ENCODE measurements at regions not wholly inside any gene's neighbourhood (a gene's known extent, or its start where the extent isn't known, plus 50 kb on each side); places are given as distances from the start of the nearest gene placed in this dataset.

DNA sequence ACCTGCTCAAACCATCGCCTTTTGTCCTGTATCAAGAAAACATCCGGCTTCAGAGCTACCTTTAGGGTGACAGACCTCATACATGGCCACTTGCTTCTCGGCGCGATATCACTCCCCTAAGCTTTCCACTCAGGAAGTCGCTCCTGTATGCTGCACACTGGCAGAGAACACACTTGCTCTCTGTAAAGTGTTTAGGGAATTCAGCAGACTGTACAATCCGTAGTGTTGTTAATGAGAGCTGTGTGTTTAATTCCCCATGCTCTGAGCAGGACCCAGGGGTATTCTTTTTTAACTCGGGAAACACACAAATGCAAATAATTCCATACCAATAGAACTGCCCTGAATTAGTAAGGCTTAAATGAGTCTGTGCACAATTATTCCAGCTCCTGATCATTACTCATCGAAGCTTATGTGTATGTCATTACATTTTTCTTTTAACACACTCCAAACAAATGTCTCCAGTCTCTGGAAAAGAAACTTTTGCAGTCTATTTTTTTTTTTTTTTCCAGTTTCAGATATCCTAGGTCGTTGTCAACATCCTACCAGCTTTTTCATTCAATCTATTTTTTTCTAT, 338.7 kb upstream of the ARID1B start:
- peak; percentile 28 for DNase-seq

DNA sequence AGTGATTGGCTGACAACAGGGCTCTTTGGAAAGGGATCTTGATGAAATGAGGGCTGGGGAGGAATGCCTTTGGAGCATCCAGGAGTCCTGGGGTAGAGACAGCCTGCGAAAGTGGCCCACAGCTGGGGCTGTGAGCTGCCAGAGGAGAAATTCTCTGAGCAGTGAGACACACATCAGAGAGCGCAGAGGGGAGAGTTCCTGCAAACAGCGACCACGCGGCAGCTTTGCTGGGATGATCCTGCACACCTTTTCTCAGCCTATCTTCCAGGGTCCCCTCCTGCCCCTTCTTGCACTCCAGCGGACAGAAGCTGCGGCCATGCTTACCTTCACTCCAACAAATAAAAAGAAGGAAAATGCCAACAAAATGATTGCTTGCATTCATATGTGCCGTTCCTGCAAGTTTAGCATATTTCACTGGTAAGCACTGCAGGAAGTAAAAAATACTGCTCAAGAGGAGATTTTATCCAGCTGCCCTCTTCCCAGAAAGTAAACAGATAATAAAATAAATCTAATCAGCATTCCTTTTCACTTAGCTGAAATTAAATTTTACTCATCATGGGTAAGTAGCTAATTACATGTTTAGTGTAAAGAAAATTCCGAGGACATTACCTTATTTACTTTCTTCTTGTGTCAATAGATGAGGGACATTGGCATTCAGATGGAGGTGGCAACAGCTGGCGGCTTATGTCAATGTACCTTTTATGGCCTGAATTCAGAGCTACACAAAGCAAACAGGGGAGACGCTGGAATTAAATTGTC, 339.9 kb upstream of the ARID1B start:
- no peak for DNase-seq

DNA sequence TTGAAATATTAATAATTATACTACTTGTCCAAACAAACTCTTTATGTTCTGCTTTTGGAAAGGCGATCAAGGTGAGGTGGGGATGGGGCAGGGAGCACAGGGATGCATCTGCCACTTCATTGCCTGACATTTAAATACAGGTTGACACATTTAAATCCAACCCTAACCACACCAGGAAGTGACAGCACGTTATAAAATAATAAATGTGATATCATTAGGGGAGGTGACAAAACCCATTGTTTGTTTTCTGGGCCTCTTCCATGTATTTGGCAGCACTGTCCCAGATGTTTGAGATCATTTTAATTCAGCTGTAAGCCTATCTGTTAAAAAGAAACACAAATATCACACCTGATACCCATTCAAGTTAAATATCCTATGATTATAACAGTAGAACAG, 342.4 kb upstream of the ARID1B start:
- no peak for DNase-seq

DNA sequence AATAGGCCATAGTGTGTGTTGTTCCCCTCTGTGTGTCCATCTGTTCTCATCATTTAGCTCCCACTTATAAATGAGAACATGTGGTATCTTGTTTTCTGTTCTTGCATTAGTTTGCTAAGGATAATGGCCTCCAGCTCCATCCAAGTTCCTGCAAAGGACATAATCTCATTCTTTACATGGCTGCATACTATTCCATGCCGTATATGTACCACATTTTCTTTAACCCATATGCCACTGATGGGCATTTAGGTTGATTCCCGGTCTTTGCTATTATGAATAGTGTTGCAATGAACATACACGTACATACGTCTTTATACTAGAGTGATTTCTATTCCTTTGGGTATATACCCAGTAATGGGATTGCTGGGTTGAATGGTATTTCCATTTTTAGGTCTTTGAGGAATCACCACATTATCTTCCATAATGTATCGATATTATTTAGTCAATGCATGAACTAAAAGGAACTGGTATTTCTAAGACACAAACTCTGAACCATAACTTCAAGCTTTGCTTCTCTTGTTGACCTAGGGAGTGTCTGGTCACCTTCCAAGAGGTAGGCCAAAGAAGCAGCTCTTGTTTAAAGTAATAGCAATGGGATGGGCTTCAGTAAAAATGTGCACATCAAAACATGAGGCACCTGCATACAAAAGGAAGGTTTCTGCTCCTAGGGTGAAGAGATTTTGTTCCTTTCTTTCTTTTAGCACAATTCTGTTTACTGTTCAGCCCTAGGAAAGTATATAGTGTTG, 343.0 kb upstream of the ARID1B start:
- no peak for DNase-seq

DNA sequence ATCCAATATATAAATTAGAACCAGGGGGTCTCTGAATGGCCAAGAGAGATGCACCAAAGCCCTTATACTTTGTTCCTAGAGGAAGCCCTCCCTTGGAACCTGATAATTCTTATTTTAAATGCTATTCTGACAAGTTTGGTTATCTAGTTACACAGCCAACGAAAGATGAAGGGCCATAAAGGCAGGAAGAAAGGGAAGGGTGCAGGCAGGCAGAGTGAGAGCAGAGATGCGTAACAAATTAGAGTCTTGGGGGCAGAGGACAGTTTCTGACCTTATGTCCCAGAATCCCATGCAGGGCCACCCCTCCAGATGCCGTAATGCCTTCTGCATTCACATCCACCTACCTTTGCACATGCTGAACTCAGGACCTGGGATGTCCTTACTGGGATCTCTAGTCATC, 344.6 kb upstream of the ARID1B start:
- DNase-seq = no peak

DNA sequence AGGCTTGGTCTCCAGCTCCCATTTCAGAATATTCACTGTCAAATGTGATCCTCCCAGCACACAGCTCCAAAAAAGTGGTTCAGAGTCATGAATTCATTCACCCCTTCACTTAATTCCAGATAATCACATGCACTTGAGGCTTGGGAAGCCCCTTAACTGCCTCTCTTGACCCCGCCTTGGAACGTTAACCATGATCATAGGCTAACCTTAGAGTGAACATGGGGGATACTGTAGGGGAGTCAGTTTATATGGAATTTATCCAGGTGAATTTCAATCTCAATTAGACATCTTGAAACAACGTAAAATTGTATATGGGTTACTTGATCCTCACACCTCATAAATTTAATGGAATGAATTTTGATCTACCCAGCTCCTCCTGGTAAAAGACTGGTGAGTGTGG, 346.8 kb upstream of the ARID1B start:
- DNase-seq = no peak

DNA sequence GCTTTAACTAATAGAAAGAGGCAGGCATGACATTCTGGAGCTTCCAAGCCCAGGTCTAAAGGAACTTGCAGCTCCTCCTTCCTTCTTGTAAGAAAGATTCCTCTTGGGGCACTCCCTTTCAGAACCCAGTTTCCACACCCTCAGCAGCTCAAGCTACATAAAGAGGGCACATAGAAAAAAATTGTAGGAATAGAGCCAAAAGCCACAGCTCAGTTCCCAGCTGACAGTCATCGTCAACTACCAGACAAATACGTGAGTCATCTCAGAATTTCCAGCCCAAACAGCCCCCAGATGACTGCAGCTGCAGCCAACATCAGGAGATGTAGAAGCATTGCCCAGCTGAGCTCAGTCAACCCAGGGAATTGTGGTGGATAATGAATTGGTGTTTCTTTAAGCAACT, 349.8 kb upstream of the ARID1B start:
- peak; percentile 98 for DNase-seq

DNA sequence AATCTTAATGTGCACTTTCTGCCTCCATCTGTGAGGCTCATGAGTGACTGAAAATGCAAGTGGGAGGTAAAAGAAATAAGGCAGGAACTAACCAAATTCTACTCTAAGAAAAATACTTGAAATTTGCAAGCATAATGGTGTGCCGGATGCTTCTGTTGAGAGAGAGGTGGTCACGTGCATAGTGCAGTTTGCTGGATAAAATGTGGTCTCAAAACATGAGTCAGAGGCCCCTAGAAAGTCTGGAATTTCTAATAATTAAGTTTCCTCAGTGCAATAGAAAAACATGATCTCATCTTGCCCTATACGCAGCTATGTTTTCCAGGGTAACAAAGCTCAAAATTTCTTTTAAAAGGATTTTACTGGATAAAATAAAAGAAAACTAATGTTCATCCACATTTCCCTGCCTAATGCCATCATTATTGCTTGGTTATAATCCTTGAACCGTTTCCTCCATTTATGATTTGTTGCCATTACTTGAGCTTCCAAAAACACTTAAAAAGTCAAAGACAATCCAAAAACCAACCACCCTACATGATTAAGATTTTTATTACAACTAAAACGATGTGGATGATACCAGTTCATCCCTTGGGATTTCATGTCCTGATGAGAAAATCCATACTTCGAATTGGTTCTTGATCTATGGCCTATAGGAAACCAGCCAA, 351.7 kb upstream of the ARID1B start:
- peak; percentile 98 for DNase-seq

DNA sequence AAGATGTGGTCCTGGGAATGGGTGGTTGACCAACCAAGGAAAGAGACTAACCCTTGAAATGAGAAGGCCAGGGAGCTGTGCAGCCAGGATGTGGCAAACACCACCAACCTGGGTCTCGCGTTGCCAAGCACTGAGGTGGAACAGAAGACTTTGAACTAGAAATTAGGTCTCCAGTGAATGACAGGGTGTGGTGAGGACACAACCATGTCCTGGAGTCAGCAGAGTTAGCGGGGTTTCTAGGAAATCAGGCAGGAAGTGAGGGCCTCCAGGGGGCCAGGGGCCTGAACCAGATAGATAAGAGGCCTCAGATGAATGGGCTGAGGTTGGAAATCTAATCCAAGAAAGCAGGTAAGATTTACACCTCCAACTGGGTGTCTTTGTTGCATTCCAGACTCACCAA, 353.3 kb upstream of the ARID1B start:
- DNase-seq = no peak

DNA sequence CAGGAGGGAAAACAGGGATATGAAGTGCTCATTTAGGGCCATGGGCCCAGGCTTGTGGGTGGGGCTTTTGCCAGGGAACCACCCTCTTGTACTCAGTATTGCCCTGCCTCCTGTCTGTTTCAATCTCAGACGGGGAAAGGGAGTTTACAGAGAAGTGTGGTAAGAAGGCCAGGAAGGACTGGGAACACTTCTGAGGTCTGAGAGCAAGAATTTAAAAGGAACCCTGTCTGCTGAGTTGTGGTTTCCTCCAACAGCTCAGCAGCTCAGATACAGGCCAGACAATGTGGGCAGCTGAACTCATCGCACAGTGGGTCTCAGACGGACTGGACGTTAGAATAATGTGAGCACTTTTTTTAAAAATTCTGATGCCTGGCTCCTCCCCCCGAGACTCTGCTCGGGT, 354.1 kb upstream of the ARID1B start:
- no peak for DNase-seq

DNA sequence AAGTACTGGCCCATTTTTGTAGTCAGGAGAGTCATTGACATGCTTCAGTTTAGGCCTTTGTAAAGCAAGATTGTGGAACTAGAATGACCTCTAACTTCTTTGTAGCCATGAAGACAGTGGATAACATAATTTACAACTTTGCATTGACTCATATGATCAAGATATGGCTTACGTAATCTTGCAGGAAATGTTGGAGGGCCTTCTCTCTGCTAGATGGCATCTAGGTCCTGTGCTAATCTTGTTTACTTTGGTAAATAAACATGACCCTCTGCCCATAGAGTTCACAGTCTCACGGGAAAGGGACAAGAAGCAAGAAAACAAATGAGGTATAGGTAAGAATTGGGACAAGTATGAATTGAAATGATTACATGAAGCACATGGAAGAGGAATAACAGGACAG, 355.2 kb upstream of the ARID1B start:
- no peak for DNase-seq

DNA sequence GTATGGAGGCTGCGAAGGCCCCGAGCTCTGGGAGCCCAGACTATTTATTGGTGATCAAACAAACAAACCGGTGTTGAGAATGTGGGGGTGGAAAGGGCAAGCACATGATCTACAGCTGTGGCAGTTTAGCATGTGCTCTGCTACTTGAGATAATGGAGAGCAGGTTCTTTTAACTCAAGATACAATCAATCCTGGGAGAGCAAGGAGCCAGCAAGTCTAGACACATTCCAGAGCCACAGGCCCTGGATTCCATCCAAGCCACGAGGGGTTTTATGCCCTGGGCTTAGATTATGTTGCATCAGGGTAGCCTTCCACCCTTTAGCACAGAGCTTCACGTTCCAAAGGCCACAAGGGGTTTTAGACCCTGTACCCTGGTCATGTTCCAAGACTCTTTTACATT, 355.9 kb upstream of the ARID1B start:
- peak; percentile 61 for DNase-seq

DNA sequence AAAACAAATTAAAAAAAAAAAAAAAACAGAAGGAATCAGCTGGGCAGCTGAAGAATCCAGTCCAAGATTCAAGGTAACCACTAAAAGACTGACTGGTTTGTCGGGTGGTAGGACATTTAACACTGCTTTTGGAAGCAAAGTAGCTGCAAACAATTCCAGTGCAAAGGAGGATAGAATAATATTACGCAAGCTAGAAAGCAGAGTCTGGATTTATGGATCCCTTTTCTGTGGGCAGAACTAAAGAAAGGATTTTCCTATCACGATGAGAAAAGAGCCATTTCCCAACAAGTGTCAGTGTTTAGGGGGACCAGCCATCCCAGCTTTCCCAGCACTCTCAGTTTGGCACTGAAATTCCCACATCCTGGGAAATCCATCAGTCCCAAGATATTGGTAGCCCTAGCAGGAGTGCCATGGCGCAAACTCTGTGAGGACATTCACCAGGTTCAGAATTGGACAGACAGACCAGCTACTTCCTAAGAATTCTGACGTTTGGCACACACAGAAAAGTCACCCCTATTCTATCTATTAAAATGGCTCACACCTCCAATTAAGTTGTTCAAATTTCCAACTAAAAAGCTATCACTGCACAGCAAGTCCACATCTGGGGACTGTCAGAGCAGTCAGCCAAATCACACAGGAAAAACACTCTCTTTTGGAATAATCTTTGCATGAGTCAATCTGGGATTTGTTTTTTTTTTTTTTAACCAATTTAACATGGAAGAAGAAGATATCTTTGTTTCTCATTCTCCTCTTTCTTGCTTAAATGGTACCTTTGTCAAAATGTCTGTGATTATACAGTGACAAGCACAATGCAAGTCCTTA, 356.8 kb upstream of the ARID1B start:
- DNase-seq = peak; percentile 70

DNA sequence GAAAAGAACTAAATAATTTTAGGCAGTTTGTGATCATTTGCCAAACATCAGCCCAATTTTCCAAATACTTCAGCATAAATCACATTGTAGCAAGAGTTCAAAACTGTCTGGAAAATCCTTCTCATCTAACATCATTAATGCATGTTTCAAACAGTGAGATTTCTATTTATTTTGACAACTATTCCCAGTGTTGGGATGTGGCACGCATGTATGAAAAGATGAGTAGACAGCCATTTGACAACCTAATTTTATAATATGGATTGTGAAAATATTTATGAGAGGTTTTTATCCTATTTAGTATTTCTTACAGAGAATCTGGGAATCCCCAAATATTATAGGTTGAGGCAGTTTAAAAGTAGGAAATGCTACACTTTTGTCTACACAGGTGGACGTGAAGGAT, 357.6 kb upstream of the ARID1B start:
- DNase-seq = no peak

DNA sequence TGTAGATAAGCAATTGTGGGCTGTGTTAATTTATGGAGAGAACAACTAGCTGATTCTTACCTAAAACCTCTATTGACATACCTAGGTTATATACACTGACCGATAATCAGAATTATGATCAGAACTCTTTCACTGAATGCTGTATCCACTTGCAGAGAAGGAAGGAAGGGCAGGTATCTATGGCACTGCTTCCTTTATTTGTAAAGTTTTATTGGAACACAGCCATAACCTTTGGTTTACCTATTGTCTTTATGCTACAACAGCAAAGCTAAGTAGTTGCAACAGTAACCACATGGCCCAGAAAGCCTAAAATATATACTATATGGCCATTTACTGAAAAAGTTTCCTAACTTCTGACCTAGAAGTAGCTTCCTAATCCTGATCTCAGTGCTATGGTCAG, 358.9 kb upstream of the ARID1B start:
- no peak for DNase-seq

DNA sequence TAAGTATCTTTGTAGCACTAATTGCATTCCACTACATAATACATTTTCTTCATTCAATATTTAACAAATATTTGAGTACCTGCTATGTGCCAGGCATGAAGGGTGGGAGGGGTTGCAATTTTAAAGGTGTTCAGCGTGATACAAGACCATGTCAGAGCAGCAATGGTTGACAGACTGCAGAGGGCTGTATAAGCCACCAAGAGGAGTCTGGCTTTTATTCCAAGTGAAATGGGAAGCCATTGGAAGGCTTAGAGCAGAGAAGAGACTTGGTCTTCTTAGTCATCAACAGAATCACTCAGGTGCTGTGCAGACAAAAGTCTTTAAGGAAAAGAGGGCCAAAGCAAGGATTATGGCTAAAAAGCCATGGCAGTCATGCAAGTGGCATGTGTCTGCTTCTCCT, 360.8 kb upstream of the ARID1B start:
- no peak for DNase-seq

DNA sequence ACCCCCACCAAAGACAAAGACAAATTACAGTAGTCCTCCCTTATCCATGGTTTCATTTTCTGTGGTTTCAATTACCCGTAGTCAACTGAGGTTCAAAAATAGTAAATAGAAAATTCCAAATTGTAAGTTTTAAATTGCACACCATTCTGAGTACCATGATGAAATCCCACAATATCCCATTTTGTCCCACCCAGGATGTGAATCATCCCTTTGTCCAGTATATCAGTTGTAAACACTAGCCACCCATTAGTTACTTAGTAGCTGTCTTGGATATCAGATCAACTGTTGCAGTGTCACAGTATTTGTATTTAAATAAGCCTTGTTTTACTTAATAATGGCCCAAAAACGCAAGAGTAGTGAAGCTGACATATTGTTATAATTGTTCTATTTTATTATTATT, 364.0 kb upstream of the ARID1B start:
- DNase-seq = peak; percentile 28

DNA sequence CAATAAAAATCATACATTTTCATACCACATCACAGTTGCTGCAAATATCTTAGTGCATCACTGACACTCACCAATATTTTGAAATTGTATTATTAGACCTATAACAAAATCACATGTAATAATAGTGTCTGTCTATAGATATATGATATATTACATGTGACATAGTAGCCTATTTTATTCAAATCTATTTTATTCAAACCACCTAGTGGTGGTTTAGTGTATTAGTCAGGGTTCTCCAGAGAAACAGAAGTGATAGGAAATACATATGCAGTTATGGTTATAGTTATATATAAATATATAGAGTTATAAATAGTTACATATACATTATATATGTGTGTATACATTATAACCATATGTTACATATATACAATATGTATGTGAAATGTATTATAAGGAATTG, 366.5 kb upstream of the ARID1B start:
- DNase-seq = no peak

DNA sequence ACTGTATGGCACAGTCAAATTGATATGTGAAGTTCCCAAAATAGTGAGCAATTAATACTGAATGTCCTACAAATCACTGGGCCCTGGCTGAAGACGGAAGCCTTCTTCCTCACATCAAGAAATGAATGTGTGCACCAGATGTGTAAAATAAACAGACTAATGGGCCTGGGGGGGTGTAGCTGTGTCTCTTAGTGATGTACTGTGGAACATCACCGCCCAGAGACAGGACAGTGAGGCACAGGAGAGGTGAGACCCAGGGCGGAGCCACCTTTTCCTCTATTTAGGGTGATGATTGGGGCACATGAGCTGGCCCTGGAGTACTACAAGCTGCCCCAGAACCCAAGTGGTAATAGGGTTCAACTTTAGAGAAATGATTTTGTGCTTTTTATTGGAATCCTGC, 368.5 kb upstream of the ARID1B start:
- no peak for DNase-seq

DNA sequence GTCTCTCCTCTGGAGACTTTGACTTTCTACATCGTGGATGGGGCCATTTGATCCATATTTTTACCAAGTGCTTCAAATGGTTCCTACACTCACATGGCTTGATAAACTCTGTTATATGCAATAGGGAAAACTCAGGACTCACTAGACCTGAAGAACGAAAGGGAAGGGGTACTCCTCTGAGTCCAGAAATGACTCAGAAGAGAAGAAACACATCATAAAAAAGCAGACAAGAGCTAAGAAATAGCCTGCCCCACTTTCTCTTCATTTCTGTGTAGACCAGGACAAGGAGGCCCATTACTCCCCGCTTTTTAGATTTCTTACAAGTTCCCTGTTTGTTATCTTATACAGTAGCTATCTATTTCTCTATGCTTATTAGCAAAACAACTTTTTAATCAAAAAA, 369.8 kb upstream of the ARID1B start:
- no peak for DNase-seq

DNA sequence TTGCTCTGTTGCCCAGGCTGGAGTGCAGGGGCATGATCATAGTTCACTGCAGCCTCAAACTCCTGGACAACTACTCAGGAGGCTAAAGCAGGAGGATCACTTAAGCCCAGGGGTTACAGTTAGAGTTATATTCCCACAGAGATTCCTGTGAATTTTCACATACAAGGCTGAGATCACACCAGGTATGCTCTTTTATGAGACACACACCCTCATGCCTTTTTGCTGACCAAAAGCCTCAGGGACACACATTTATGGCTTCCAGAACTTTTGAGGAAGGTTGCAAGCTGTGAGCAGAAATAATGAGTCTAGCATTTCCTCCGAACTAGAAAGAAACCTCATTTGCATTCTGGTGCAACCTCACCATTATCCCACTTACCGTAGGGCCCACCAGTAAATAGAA, 370.5 kb upstream of the ARID1B start:
- no peak for DNase-seq

DNA sequence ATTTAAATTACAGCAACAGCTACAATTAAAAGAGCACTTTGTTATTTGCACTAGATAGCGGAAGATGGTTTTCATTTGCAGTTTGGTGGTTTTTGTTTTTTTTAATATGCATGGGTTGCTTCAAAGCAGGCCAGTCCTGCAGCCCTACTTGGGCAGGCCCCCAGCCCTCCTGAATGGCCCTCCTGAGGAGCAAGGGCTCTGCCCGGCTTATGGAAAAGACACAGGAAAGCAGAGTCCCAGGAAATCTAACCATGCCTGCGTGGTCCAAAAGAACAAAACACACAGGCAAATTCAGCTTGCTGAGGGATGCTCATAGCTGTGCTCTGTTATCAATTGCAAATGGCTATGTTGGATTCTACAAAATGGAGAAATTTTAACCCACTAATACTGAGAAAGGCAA, 371.1 kb upstream of the ARID1B start:
- DNase-seq = no peak

DNA sequence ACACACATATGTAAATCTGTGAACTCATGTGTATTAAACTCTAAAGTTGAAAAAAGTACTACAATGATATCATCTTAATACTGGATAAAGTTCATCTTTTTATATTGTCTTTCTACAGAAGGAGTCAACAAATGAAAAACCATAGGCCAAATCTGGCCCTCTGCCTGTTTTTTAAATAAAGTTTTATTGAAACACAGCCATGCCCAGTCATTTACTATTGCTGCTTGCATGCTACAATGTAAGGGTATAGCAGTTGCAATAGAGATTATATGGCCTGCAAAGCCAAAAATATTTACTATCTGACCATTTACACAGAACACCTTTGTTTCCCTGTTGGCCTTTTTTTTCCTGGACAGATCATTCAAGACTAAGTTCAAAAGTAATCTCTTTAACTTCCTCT, 374.6 kb upstream of the ARID1B start:
- no peak for DNase-seq

Measured in fibroblast of skin of back (primary cell).